Panc1 (cell line): ENCODE measurements at regions not wholly inside any gene's neighbourhood (a gene's known extent, or its start where the extent isn't known, plus 50 kb on each side); places are given as distances from the start of the nearest gene placed in this dataset.
"Not testable (repeated sequence)": the region's sequence is repeated elsewhere in the genome, so short reads cannot be mapped to it uniquely, and the experiment has no call there.

Experiments used
- CTCF ChIP-seq: fragments of 450-650 bp; IDR thresholded peaks from 2 replicates; pipeline ENCODE4 v1.5.1; 2017; ENCODE audit warnings: mild to moderate bottlenecking
- POLR2AphosphoS5 ChIP-seq: IDR thresholded peaks from 2 replicates; pipeline ENCODE4 v1.6.1; 2012; ENCODE audit warnings: mild to moderate bottlenecking, low read depth, low read length, moderate library complexity

- not testable (repeated sequence) for TF ChIP-seq CTCF, POLR2AphosphoS5
Observed at GRCh38 chr6:19404884-19405283, 432.3 kb upstream of the ID4 start.
